Lower lobe of right lung (tissue), 2 donors: ENCODE measurements at regions not wholly inside any gene's neighbourhood (a gene's known extent, or its start where the extent isn't known, plus 50 kb on each side); places are given as distances from the start of the nearest gene placed in this dataset.

ENCODE experiments used
- ATAC-seq, 2 donors: fragments of 200-7000 bp; cut with Tn5 transposase; one replicate each; pipeline ENCODE4 v1.9.1; 2020 to 2022; ENCODE audit warnings: mild to moderate bottlenecking in 2 of 2, moderate library complexity in 2 of 2
- DNase-seq: peaks from one replicate; pipeline ENCODE4 v3.0.0-alpha.2; 2020
- H3K27ac ChIP-seq: fragments of 200-600 bp; one replicate; pipeline ENCODE4 v1.8.0; 2022
- H3K27me3 ChIP-seq: fragments of 200-600 bp; one replicate; pipeline ENCODE4 v1.8.0; 2022; ENCODE audit warnings: low read depth
- H3K36me3 ChIP-seq: fragments of 200-600 bp; one replicate; pipeline ENCODE4 v1.8.0; 2022; ENCODE audit warnings: mild to moderate bottlenecking
- H3K4me1 ChIP-seq: fragments of 200-600 bp; one replicate; pipeline ENCODE4 v1.8.0; 2022
- H3K4me3 ChIP-seq: fragments of 200-600 bp; one replicate; pipeline ENCODE4 v1.8.0; 2022; ENCODE audit warnings: mild to moderate bottlenecking
- H3K9me3 ChIP-seq: fragments of 200-600 bp; one replicate; pipeline ENCODE4 v1.8.0; 2022
- CTCF ChIP-seq: fragments of 200-600 bp; IDR thresholded peaks from one replicate; pipeline ENCODE4 v1.8.0; 2022; ENCODE audit warnings: antibody characterized with exemption, mild to moderate bottlenecking
- intact Hi-C: fragments of 100-400 bp; cut with DNase I; formaldehyde crosslinking; loops from one replicate; pipeline ENCODE4 v1.11.0; 2022
- donor health status: DM: no; HTN: yes; CAD: no; lungs with severe emphysema.

GRCh38 chr20:51890003-51890402 lies 87.7 kb upstream of the SALL4 start:
- no peak overlapping the region for H3K4me3 ChIP-seq
- H3K27me3 ChIP-seq, result no peaks in the 10 kb centered on the region
- H3K9me3 ChIP-seq, result no peaks in the 10 kb centered on the region
- ATAC-seq, result no peak
- H3K4me1 ChIP-seq, result no peaks in the 10 kb centered on the region
- TF ChIP-seq CTCF, result no peak
- H3K36me3 ChIP-seq, result no peaks in the 10 kb centered on the region
- H3K27ac ChIP-seq, result no peak overlapping the region
- intact Hi-C loops, result no loop called here
- DNase-seq, result no peak

GRCh38 chr20:51889466-51889865 lies 87.1 kb upstream of the SALL4 start:
- H3K4me1 ChIP-seq, result no peaks in the 10 kb centered on the region
- DNase-seq (no peak), ATAC-seq (no peak)
- no peak overlapping the region for H3K27ac ChIP-seq
- H3K9me3 ChIP-seq, result no peaks in the 10 kb centered on the region
- H3K36me3 ChIP-seq, result no peaks in the 10 kb centered on the region
- H3K27me3 ChIP-seq, result no peaks in the 10 kb centered on the region
- intact Hi-C loops, result no loop called here
- TF ChIP-seq CTCF, result no peak
- H3K4me3 ChIP-seq, result no peak overlapping the region

- H3K27me3 ChIP-seq, result no peaks in the 10 kb centered on the region
- DNase-seq (no peak), ATAC-seq (no peak)
- no peak for TF ChIP-seq CTCF
- intact Hi-C loops, result no loop called here
- H3K9me3 ChIP-seq, result no peaks in the 10 kb centered on the region
- H3K4me1 ChIP-seq, result no peaks in the 10 kb centered on the region
- no peak overlapping the region for H3K27ac ChIP-seq
- H3K4me3 ChIP-seq, result no peak overlapping the region
- no peaks in the 10 kb centered on the region for H3K36me3 ChIP-seq
These were observed 86.0 kb upstream of the SALL4 start for GRCh38 chr20:51888291-51888690.

GRCh38 chr20:51886891-51887608 lies 84.7 kb upstream of the SALL4 start:
- peak; percentile 32 to 55 for ATAC-seq

GRCh38 chr20:51886341-51886740 lies 84.0 kb upstream of the SALL4 start:
- no peak overlapping the region for H3K27ac ChIP-seq
- H3K4me1 ChIP-seq, result no peaks in the 10 kb centered on the region
- no peak for ATAC-seq
- H3K27me3 ChIP-seq, result no peaks in the 10 kb centered on the region
- H3K9me3 ChIP-seq, result no peaks in the 10 kb centered on the region
- no peaks in the 10 kb centered on the region for H3K36me3 ChIP-seq
- no peak for DNase-seq
- intact Hi-C loops, result no loop called here
- no peak for TF ChIP-seq CTCF
- no peak overlapping the region for H3K4me3 ChIP-seq

More at GRCh38 chr20:51886891-51887608, 84.7 kb upstream of the SALL4 start:
- intact Hi-C loops, result no loop called here
- Histone ChIP-seq H3K4me3 (no peak overlapping the region), H3K9me3 (no peaks in the 10 kb centered on the region), H3K36me3 (no peaks in the 10 kb centered on the region), H3K4me1 (no peaks in the 10 kb centered on the region), H3K27ac (no peak overlapping the region), H3K27me3 (no peaks in the 10 kb centered on the region)
- no peak for TF ChIP-seq CTCF
- no peak for DNase-seq
